ENCODE measurements at regions not wholly inside any gene's neighbourhood (a gene's known extent, or its start where the extent isn't known, plus 50 kb on each side); places are given as distances from the start of the nearest gene placed in this dataset.

GRCh38 chr4:41878991-41879491 lies 56.2 kb upstream of the TMEM33 start:
- TF ChIP-seq, protein P1, sequence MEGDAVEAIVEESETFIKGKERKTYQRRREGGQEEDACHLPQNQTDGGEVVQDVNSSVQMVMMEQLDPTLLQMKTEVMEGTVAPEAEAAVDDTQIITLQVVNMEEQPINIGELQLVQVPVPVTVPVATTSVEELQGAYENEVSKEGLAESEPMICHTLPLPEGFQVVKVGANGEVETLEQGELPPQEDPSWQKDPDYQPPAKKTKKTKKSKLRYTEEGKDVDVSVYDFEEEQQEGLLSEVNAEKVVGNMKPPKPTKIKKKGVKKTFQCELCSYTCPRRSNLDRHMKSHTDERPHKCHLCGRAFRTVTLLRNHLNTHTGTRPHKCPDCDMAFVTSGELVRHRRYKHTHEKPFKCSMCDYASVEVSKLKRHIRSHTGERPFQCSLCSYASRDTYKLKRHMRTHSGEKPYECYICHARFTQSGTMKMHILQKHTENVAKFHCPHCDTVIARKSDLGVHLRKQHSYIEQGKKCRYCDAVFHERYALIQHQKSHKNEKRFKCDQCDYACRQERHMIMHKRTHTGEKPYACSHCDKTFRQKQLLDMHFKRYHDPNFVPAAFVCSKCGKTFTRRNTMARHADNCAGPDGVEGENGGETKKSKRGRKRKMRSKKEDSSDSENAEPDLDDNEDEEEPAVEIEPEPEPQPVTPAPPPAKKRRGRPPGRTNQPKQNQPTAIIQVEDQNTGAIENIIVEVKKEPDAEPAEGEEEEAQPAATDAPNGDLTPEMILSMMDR (IDR thresholded peaks at IDR 0.05) = no peak

DNA sequence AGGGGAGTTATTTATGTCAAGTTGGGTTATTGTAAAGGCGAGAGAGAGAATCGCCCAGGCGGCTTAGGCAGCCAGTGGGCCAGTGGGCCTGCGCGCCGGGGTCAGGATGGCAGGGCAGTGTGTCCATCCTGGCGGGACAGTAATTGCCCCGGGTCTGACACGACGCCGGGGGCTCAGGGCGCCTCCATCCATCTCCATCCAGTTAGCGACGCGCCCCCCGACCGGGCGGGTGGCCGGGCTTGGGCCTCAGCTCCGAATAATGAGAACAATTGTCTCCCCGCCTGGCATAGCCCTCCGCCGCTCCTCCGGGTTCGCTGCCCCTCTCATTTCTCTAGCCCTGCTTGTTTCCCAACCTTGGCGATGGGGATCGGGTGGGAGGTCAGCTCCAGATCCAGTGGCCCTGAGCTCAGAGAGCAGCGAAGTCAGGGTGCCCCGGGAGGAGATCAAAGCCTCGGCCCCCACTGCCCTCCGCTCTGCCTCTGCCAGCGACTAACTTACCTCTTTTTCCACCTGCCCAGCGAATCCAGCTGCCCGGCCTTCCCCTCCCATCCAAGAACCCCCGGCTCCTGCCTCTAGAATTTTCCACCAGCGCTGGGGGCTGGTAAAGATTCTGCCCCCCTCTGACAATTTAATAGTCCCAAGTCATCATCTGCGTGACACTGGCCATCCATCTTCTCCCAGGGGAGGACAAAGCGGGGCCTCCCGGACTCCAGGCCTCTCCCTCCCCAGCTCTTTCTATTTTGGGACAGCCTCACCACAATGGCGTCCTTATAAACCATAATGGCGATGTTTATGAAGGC lies 56.9 kb upstream of the TMEM33 start:
- TF ChIP-seq, protein P1 (IDR thresholded peaks at IDR 0.05) = no peak

DNA sequence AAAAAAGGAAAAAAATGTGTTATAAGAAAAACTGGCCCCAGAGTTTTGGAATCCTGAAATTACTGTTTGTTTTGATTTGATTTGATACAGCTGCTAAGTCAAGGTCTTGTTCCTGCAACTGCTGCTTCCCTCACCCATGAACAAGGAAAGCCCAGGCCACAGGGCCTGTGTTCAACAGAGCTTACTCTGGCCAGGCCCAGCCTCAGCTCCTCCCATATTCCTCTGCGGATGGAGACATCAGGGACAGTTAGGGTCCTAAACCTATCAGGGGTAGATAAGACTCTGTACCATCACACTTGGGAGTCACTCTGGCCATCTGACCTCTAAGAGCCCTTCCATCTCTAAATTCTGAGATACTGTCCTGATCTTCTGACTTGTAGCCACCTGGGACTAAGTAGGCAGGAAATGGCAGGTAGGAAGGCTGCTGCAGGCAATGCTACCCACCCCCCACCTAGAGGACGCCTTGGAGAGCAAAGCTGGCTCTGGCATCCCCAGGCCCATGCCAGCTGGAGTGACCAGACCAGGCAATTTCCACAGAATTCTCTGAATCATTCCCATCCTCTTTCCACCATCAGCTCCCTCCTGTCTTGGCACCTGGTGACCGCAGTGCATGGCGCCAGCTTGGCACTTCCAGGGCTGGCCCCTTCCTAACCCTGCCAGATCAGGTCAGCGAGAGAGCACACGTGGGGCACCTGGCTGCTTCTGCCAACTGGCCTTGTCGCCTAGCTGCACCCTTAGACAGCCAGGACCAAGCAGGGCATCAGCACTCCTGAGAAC lies 58.0 kb upstream of the TMEM33 start:
- TF ChIP-seq, protein P1 (IDR thresholded peaks at IDR 0.05) = no peak

GRCh38 chr4:41874873-41875272 lies 60.4 kb upstream of the TMEM33 start:
- TF ChIP-seq, protein P1 (IDR thresholded peaks at IDR 0.05) = no peak

DNA sequence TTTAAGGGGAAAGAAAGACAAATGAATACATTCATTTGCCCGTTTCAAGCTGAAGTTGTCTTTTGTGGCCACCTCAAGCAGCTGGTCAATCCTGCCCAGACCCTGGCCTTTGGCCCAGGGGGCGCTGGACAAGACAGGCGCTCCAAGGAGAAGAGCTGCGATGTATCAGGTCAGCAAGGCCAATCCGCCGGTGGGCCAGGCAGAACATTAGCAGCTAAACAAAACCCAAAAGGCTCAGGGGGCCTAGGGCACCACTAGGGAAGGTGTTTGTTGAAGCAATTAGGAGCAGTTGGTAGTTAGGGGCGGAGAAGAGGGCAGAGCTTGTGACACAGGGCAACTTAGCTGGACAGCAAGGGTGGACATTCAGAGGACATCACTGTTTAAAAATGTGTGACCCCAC lies 60.8 kb upstream of the TMEM33 start:
- TF ChIP-seq, protein P1 (IDR thresholded peaks at IDR 0.05) = no peak

- TF ChIP-seq, protein P1 (IDR thresholded peaks at IDR 0.05) = no peak
Measured at GRCh38 chr4:41873380-41874295, 61.6 kb upstream of the TMEM33 start.

- TF ChIP-seq, protein P1 (IDR thresholded peaks at IDR 0.05) = no peak
Measured at GRCh38 chr4:41870035-41870434, 65.2 kb upstream of the TMEM33 start.
